Calu3 (cell line): ENCODE measurements at regions not wholly inside any gene's neighbourhood (a gene's known extent, or its start where the extent isn't known, plus 50 kb on each side); places are given as distances from the start of the nearest gene placed in this dataset.

Experiments
- BruUV-seq: library from RNA; stranded (reverse); fragments of 400-500 nt; replicated peaks from 2 replicates; lab custom pipeline; 2021; lab: Mats Ljungman, UMichigan
- CTCF ChIA-PET: fragments of 300-600 bp; sonication (Branson Sonifier 250); formaldehyde crosslinking; loops from one replicate; lab custom pipeline; 2022; ENCODE audit warnings: antibody characterized with exemption; lab: Charles Lee
- DNase-seq: peaks from one replicate; pipeline ENCODE4 v3.0.0; 2022
- H3K27ac Mint-ChIP-seq: one replicate; pipeline ENCODE4 v1.8.0; 2022; ENCODE audit warnings: mixed read lengths; ENCODE audit not compliant: unreplicated experiment
- H3K27me3 Mint-ChIP-seq: one replicate; pipeline ENCODE4 v1.8.0; 2022; ENCODE audit warnings: mixed read lengths; ENCODE audit not compliant: unreplicated experiment
- H3K36me3 Mint-ChIP-seq: one replicate; pipeline ENCODE4 v1.8.0; 2022; ENCODE audit warnings: mild to moderate bottlenecking, moderate library complexity, mixed read lengths; ENCODE audit not compliant: insufficient read depth, unreplicated experiment
- H3K4me1 Mint-ChIP-seq: one replicate; pipeline ENCODE4 v1.8.0; 2022; ENCODE audit warnings: mild to moderate bottlenecking, low read depth, mixed read lengths; ENCODE audit not compliant: unreplicated experiment
- H3K4me3 Mint-ChIP-seq: one replicate; pipeline ENCODE4 v1.8.0; 2022; ENCODE audit warnings: mild to moderate bottlenecking, low read depth, moderate library complexity, mixed read lengths; ENCODE audit not compliant: unreplicated experiment
- H3K9me3 Mint-ChIP-seq: one replicate; pipeline ENCODE4 v1.8.0; 2022; ENCODE audit warnings: low read depth, mixed read lengths; ENCODE audit not compliant: unreplicated experiment
- intact Hi-C: fragments of 100-400 bp; cut with micrococcal nuclease; formaldehyde crosslinking; loops from one replicate; pipeline ENCODE4 v1.10.0; 2022; ENCODE audit not compliant: unreplicated experiment
- TF ChIP-seq, protein P1 (sequence below): fragments of 200-600 bp; IDR thresholded peaks from one replicate; pipeline ENCODE4 v1.8.0; 2022; ENCODE audit warnings: antibody characterized with exemption; ENCODE audit not compliant: unreplicated experiment

GRCh38 chr6:71197267-71197666, 91.3 kb upstream of the OGFRL1 start:
- TF ChIP-seq, protein P1, sequence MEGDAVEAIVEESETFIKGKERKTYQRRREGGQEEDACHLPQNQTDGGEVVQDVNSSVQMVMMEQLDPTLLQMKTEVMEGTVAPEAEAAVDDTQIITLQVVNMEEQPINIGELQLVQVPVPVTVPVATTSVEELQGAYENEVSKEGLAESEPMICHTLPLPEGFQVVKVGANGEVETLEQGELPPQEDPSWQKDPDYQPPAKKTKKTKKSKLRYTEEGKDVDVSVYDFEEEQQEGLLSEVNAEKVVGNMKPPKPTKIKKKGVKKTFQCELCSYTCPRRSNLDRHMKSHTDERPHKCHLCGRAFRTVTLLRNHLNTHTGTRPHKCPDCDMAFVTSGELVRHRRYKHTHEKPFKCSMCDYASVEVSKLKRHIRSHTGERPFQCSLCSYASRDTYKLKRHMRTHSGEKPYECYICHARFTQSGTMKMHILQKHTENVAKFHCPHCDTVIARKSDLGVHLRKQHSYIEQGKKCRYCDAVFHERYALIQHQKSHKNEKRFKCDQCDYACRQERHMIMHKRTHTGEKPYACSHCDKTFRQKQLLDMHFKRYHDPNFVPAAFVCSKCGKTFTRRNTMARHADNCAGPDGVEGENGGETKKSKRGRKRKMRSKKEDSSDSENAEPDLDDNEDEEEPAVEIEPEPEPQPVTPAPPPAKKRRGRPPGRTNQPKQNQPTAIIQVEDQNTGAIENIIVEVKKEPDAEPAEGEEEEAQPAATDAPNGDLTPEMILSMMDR = no peak
- Mint-ChIP-seq H3K27me3 (no peaks in the 10 kb centered on the region), H3K4me3 (no peak overlapping the region), H3K9me3 (peaks cover 3% of the 10 kb centered on the region), H3K36me3 (no peaks in the 10 kb centered on the region), H3K4me1 (peaks cover 11% of the 10 kb centered on the region), H3K27ac (no peak overlapping the region)
- no TSS peak for BruUV-seq
- CTCF ChIA-PET = no interaction called here
- intact Hi-C loops = no loop called here
- no peak for DNase-seq

GRCh38 chr6:71197780-71198179, 90.8 kb upstream of the OGFRL1 start:
- CTCF ChIA-PET = no interaction called here
- Mint-ChIP-seq H3K36me3 (no peaks in the 10 kb centered on the region), H3K4me1 (peaks cover 11% of the 10 kb centered on the region), H3K9me3 (peaks cover 3% of the 10 kb centered on the region), H3K27me3 (no peaks in the 10 kb centered on the region), H3K4me3 (no peak overlapping the region), H3K27ac (no peak overlapping the region)
- TF ChIP-seq, protein P1 = no peak
- intact Hi-C loops = no loop called here
- no peak for DNase-seq
- BruUV-seq = no TSS peak

DNA sequence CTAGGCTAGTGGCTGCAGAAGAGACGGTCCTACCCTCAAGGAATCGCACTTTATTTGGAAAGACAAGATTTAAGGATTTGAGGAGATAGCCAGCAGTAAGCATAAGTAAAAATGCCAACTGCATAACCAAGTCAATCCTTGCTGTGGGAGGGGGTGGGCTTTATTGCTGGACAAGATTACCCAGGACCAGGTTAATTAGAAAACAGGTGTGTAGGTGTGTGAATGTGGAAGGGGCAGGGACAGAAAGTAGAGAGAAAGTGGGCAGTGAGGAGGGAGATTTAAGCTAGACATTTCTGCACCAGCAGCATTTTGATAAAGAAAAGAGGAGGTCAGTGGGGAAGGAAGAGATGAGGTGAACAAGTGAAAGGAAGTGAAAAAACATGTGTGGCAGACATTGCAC, 89.7 kb upstream of the OGFRL1 start:
- CTCF ChIA-PET = interaction anchor here (0.6 kb wide), 2 partner anchors 53 to 767 kb away, joined by 3 to 5 read pairs; no protein-coding TSS in a partner anchor
- H3K4me1 Mint-ChIP-seq = peaks cover 11% of the 10 kb centered on the region
- H3K27me3 Mint-ChIP-seq = no peaks in the 10 kb centered on the region
- H3K9me3 Mint-ChIP-seq = peaks cover 4% of the 10 kb centered on the region
- DNase-seq = no peak
- BruUV-seq = no TSS peak
- TF ChIP-seq, protein P1 = no peak
- H3K4me3 Mint-ChIP-seq = no peak overlapping the region
- intact Hi-C loops = no loop called here
- H3K27ac Mint-ChIP-seq = no peak overlapping the region
- no peaks in the 10 kb centered on the region for H3K36me3 Mint-ChIP-seq

DNA sequence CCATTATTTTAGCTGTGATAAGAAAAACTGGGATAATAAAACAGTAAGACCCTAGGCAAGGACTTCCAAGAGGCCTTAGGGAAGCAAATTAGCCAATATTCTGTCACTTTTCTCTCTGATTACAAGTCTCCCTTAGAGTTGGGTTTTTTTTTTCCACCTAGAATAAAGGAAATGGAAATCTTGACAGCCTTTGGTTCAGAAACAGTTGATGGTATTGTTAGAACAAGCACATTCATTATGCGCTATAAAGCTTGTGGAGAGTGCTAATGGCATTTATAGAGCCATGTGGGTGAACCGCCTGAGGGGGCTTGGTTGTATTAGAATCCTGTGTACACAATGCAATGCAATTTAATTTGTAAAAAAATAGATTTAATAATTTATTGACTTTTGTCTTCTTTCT, 88.9 kb upstream of the OGFRL1 start:
- no peak overlapping the region for H3K27ac Mint-ChIP-seq
- no peaks in the 10 kb centered on the region for H3K27me3 Mint-ChIP-seq
- BruUV-seq = no TSS peak
- intact Hi-C loops = no loop called here
- TF ChIP-seq, protein P1 = no peak
- H3K4me1 Mint-ChIP-seq = peaks cover 11% of the 10 kb centered on the region
- no peaks in the 10 kb centered on the region for H3K36me3 Mint-ChIP-seq
- H3K9me3 Mint-ChIP-seq = peaks cover 4% of the 10 kb centered on the region
- no peak overlapping the region for H3K4me3 Mint-ChIP-seq
- no peak for DNase-seq
- CTCF ChIA-PET = no interaction called here
